Neural cell (in vitro differentiated cells): ENCODE measurements at regions not wholly inside any gene's neighbourhood (a gene's known extent, or its start where the extent isn't known, plus 50 kb on each side); places are given as distances from the start of the nearest gene placed in this dataset.

ENCODE experiments used
- H2AFZ ChIP-seq: fragments of 200-600, 300-800 bp; sonication (generic), shearing (Covaris generic); 2 replicates; pipeline ENCODE4 v1.6.0; 2014; ENCODE audit warnings: low read depth, mild to moderate bottlenecking, antibody characterized with exemption, low read length, moderate library complexity
- H3F3A ChIP-seq: fragments of 200-600 bp; shearing (Covaris generic); 2 replicates; pipeline ENCODE4 v1.6.1; 2016; ENCODE audit warnings: mild to moderate bottlenecking, moderate library complexity, mixed read lengths, antibody characterized with exemption, low read length; ENCODE audit not compliant: insufficient read depth, poor library complexity, severe bottlenecking
- H3K27ac ChIP-seq: fragments of 200-600, 300-800 bp; sonication (generic), shearing (Covaris generic); 2 replicates; pipeline ENCODE4 v1.5.1; 2014; ENCODE audit warnings: mild to moderate bottlenecking, low read length, moderate library complexity
- H3K27me3 ChIP-seq: fragments of 300-800, 200-600 bp; sonication (generic), shearing (Covaris generic); 2 replicates; pipeline ENCODE4 v1.6.0; 2014; ENCODE audit warnings: mild to moderate bottlenecking, low read depth, low read length, moderate library complexity; ENCODE audit not compliant: insufficient read depth
- H3K36me3 ChIP-seq: fragments of 300-800, 200-600 bp; sonication (generic), shearing (Covaris generic); 2 replicates; pipeline ENCODE4 v1.5.1; 2014; ENCODE audit warnings: mild to moderate bottlenecking, antibody characterized with exemption, low read length, moderate library complexity; ENCODE audit not compliant: insufficient read depth
- H3K4me2 ChIP-seq: fragments of 300-800, 200-600 bp; sonication (generic), shearing (Covaris generic); 2 replicates; pipeline ENCODE4 v1.6.0; 2014; ENCODE audit warnings: mild to moderate bottlenecking, low read length
- H3K4me3 ChIP-seq: fragments of 300-800, 200-600 bp; sonication (generic), shearing (Covaris generic); 2 replicates; pipeline ENCODE4 v1.5.1; 2014; ENCODE audit warnings: mild to moderate bottlenecking, low read length, moderate library complexity
- H3K79me2 ChIP-seq: fragments of 200-600 bp; shearing (Covaris generic); replicated peaks from 2 replicates; pipeline ENCODE4 v1.6.0; 2014; ENCODE audit warnings: mild to moderate bottlenecking, low read length, moderate library complexity; ENCODE audit not compliant: insufficient read depth
- H3K9ac ChIP-seq: fragments of 300-800, 200-600 bp; sonication (generic), shearing (Covaris generic); 2 replicates; pipeline ENCODE4 v1.6.1; 2016; ENCODE audit warnings: mild to moderate bottlenecking, low read length, mixed read lengths
- H3K9me2 ChIP-seq: fragments of 200-600 bp; shearing (Covaris generic); 2 replicates; pipeline ENCODE4 v1.6.1; 2016; ENCODE audit warnings: mild to moderate bottlenecking, low read length, mixed read lengths; ENCODE audit not compliant: insufficient read depth
- H3K9me3 ChIP-seq: fragments of 200-600, 300-800 bp; sonication (generic), shearing (Covaris generic); 2 replicates; pipeline ENCODE4 v1.6.1; 2016; ENCODE audit warnings: mild to moderate bottlenecking, mixed run types, low read length, moderate library complexity, mixed read lengths
- H4K20me1 ChIP-seq: fragments of 200-600 bp; shearing (Covaris generic); 2 replicates; pipeline ENCODE4 v1.6.1; 2016; ENCODE audit warnings: mild to moderate bottlenecking, mixed run types; ENCODE audit not compliant: insufficient read depth
- CTCF ChIP-seq: fragments of 450-650 bp; IDR thresholded peaks from 2 replicates; pipeline ENCODE4 v1.5.1; 2014; ENCODE audit warnings: antibody characterized with exemption, mild to moderate bottlenecking, moderate library complexity; ENCODE audit not compliant: poor library complexity, severe bottlenecking
- EP300 ChIP-seq: fragments of 450-650 bp; conservative IDR thresholded peaks from 2 replicates; pipeline ENCODE4 v1.6.1; 2014; ENCODE audit warnings: antibody characterized with exemption, mild to moderate bottlenecking, moderate library complexity; ENCODE audit not compliant: poor library complexity, severe bottlenecking
- EZH2 ChIP-seq: fragments of 200-600, 300-800 bp; shearing (Covaris generic), sonication (generic); IDR thresholded peaks from 2 replicates; pipeline ENCODE4 v1.6.1; 2014; ENCODE audit warnings: antibody characterized with exemption, low read length, borderline replicate concordance, mild to moderate bottlenecking; ENCODE audit not compliant: insufficient read depth, poor library complexity, severe bottlenecking
- MXI1 ChIP-seq: fragments of 450-650 bp; conservative IDR thresholded peaks from 2 replicates; pipeline ENCODE4 v1.6.1; 2014; ENCODE audit warnings: antibody characterized with exemption, mild to moderate bottlenecking; ENCODE audit not compliant: poor library complexity, severe bottlenecking
- POLR2AphosphoS5 ChIP-seq: IDR thresholded peaks from 2 replicates; pipeline ENCODE4 v1.6.1; 2012
- RAD21 ChIP-seq: fragments of 450-650 bp; conservative IDR thresholded peaks from 2 replicates; pipeline ENCODE4 v1.6.1; 2014; ENCODE audit warnings: antibody characterized with exemption, mild to moderate bottlenecking, moderate library complexity
- REST ChIP-seq: IDR thresholded peaks from 2 replicates; pipeline ENCODE4 v1.6.1; 2012; ENCODE audit warnings: borderline replicate concordance
- SMC3 ChIP-seq: fragments of 450-650 bp; conservative IDR thresholded peaks from 2 replicates; pipeline ENCODE4 v1.6.1; 2014; ENCODE audit warnings: antibody characterized with exemption, mild to moderate bottlenecking, moderate library complexity; ENCODE audit not compliant: poor library complexity
- TAF1 ChIP-seq: IDR thresholded peaks from 2 replicates; pipeline ENCODE4 v1.6.1; 2012; ENCODE audit warnings: low read depth

GRCh38 chr1:87556326-87556725, 227.6 kb downstream of the LMO4 start:
- Histone ChIP-seq H3K79me2 (no peaks in the 10 kb centered on the region), H3K9me3 (no peaks in the 10 kb centered on the region), H2AFZ (no peak overlapping the region), H3K9me2 (no peaks in the 10 kb centered on the region), H3K4me3 (no peak overlapping the region), H3K36me3 (no peaks in the 10 kb centered on the region), H3K4me2 (no peak overlapping the region), H4K20me1 (no peaks in the 10 kb centered on the region), H3K27ac (no peak overlapping the region), H3K9ac (no peak overlapping the region), H3K27me3 (no peaks in the 10 kb centered on the region), H3F3A (peaks cover 4% of the 10 kb centered on the region)
- TF ChIP-seq TAF1: no peak
- TF ChIP-seq EP300: no peak
- TF ChIP-seq MXI1: no peak
- TF ChIP-seq POLR2AphosphoS5: no peak
- TF ChIP-seq EZH2: no peak
- TF ChIP-seq RAD21: no peak
- TF ChIP-seq REST: no peak
- TF ChIP-seq SMC3: no peak
- no peak for TF ChIP-seq CTCF

GRCh38 chr1:87558921-87559320, 230.2 kb downstream of the LMO4 start:
- no peaks in the 10 kb centered on the region for H3K9me2 ChIP-seq
- no peaks in the 10 kb centered on the region for H3K9me3 ChIP-seq
- H3K36me3 ChIP-seq: no peaks in the 10 kb centered on the region
- H3K4me2 ChIP-seq: no peak overlapping the region
- no peaks in the 10 kb centered on the region for H3K79me2 ChIP-seq
- H2AFZ ChIP-seq: no peak overlapping the region
- no peak overlapping the region for H3K9ac ChIP-seq
- no peak overlapping the region for H3K27ac ChIP-seq
- H3K4me3 ChIP-seq: no peak overlapping the region
- no peaks in the 10 kb centered on the region for H3K27me3 ChIP-seq
- H4K20me1 ChIP-seq: no peaks in the 10 kb centered on the region
- TF ChIP-seq CTCF (no peak), RAD21 (no peak), EZH2 (no peak), POLR2AphosphoS5 (no peak), EP300 (no peak), SMC3 (no peak), TAF1 (no peak), REST (no peak), MXI1 (no peak)
- H3F3A ChIP-seq: peaks cover 4% of the 10 kb centered on the region
